Fibroblast of skin of right quadriceps (primary cell): ENCODE measurements at regions not wholly inside any gene's neighbourhood (a gene's known extent, or its start where the extent isn't known, plus 50 kb on each side); places are given as distances from the start of the nearest gene placed in this dataset.
"Not testable (repeated sequence)": the region's sequence is repeated elsewhere in the genome, so short reads cannot be mapped to it uniquely, and the experiment has no call there.

Experiments
- DNase-seq: peaks from one replicate; pipeline ENCODE4 v3.0.0-alpha.2; 2013

GRCh38 chr21:35559128-35559828, 501.0 kb downstream of the SETD4 start:
- DNase-seq, result peak; percentile 98

- DNase-seq, result no peak
Observed at GRCh38 chr21:35556536-35556935, 503.8 kb downstream of the SETD4 start.

GRCh38 chr21:35552483-35552882, 503.4 kb upstream of the RUNX1 start:
- DNase-seq, result not testable (repeated sequence)

GRCh38 chr21:35548904-35549615, 500.0 kb upstream of the RUNX1 start:
- no peak for DNase-seq

- no peak for DNase-seq
Observed at GRCh38 chr21:35547946-35548774, 499.1 kb upstream of the RUNX1 start.

GRCh38 chr21:35543746-35544145, 494.6 kb upstream of the RUNX1 start:
- no peak for DNase-seq

GRCh38 chr21:35540950-35541638, 492.0 kb upstream of the RUNX1 start:
- peak; percentile 99 for DNase-seq

GRCh38 chr21:35538386-35538785, 489.3 kb upstream of the RUNX1 start:
- no peak for DNase-seq

GRCh38 chr21:35537604-35538003, 488.5 kb upstream of the RUNX1 start:
- DNase-seq, result no peak

GRCh38 chr21:35533893-35534292, 484.8 kb upstream of the RUNX1 start:
- no peak for DNase-seq

- no peak for DNase-seq
Observed at GRCh38 chr21:35530766-35531165, 481.7 kb upstream of the RUNX1 start.

GRCh38 chr21:35529171-35529863, 480.2 kb upstream of the RUNX1 start:
- no peak for DNase-seq

- no peak for DNase-seq
Observed at GRCh38 chr21:35528116-35529042, 479.3 kb upstream of the RUNX1 start.

GRCh38 chr21:35527358-35527757, 478.3 kb upstream of the RUNX1 start:
- no peak for DNase-seq

GRCh38 chr21:35525443-35525842, 476.3 kb upstream of the RUNX1 start:
- DNase-seq, result no peak

GRCh38 chr21:35521852-35522505, 472.9 kb upstream of the RUNX1 start:
- DNase-seq, result no peak

GRCh38 chr21:35521293-35521692, 472.2 kb upstream of the RUNX1 start:
- no peak for DNase-seq

- DNase-seq, result no peak
Observed at GRCh38 chr21:35520856-35521255, 471.8 kb upstream of the RUNX1 start.

- no peak for DNase-seq
Observed at GRCh38 chr21:35520302-35520701, 471.2 kb upstream of the RUNX1 start.

GRCh38 chr21:35517865-35518264, 468.8 kb upstream of the RUNX1 start:
- DNase-seq, result no peak

- DNase-seq, result not testable (repeated sequence)
Observed at GRCh38 chr21:35516292-35516691, 467.2 kb upstream of the RUNX1 start.
